Effector memory CD4-positive, alpha-beta T cell (primary cell): ENCODE measurements at regions not wholly inside any gene's neighbourhood (a gene's known extent, or its start where the extent isn't known, plus 50 kb on each side); places are given as distances from the start of the nearest gene placed in this dataset.

ENCODE experiments used
- DNase-seq, 3 donors: peaks; one replicate each; pipeline ENCODE4 v3.0.0-alpha.2; 2020
- H3K27ac ChIP-seq: 2 replicates; pipeline ENCODE4 v1.7.0; 2013; ENCODE audit warnings: mild to moderate bottlenecking, low read length, moderate library complexity; ENCODE audit not compliant: insufficient read depth, poor library complexity, severe bottlenecking
- H3K27me3 ChIP-seq: replicated peaks from 2 replicates; pipeline ENCODE4 v1.7.0; 2013; ENCODE audit warnings: mild to moderate bottlenecking, low read length; ENCODE audit not compliant: insufficient read depth, control insufficient read depth, poor library complexity, severe bottlenecking
- H3K36me3 ChIP-seq: 2 replicates; pipeline ENCODE4 v1.7.0; 2013; ENCODE audit warnings: mild to moderate bottlenecking, low read length, moderate library complexity; ENCODE audit not compliant: control insufficient read depth, insufficient read depth
- H3K4me1 ChIP-seq: 2 replicates; pipeline ENCODE4 v1.7.0; 2013; ENCODE audit warnings: low read length, mild to moderate bottlenecking; ENCODE audit not compliant: control insufficient read depth, insufficient read depth, poor library complexity, severe bottlenecking
- H3K4me3 ChIP-seq: 2 replicates; pipeline ENCODE4 v1.7.0; 2013; ENCODE audit warnings: low read length, low read depth, mild to moderate bottlenecking; ENCODE audit not compliant: insufficient read depth, poor library complexity, severe bottlenecking
- H3K9me3 ChIP-seq: 2 replicates; pipeline ENCODE4 v1.7.0; 2013; ENCODE audit warnings: mild to moderate bottlenecking, low read length, moderate library complexity; ENCODE audit not compliant: control insufficient read depth

DNA sequence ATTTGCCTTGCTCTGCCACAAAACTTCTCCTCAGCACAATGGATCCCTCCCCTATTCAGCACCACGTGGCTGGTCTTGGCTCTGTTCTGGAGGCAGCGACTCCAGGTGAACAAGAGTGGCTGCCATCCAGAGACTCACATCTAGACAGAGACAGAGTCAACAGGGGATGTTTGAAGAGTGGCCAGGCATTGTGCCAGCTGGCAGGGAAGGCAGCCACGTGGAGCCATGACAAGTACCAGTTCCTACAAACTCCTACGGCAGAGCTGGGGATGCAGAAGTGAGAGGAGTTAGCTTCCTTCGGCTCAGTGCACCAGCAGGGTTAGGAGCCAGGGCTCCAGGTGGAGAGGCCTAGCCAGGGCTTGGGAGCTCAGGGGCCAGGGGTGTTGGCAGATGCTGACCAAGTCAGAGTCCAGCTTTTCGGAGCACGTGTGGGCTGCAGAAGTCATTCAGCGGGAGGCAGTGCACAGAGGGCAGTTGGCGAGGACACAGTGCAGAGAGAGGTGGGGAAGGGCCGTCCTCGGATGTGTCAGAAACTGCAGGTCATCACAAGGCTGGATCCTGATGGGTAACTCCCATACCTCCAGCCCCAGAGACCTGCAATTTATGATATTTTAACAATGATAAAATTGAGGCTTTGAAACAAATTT, 171.7 kb upstream of the PDE10A start:
- DNase-seq, result no peak
- Histone ChIP-seq H3K9me3 (no peaks in the 10 kb centered on the region), H3K4me1 (no peaks in the 10 kb centered on the region), H3K27ac (no peak overlapping the region), H3K36me3 (no peaks in the 10 kb centered on the region), H3K4me3 (no peak overlapping the region), H3K27me3 (no peaks in the 10 kb centered on the region)

DNA sequence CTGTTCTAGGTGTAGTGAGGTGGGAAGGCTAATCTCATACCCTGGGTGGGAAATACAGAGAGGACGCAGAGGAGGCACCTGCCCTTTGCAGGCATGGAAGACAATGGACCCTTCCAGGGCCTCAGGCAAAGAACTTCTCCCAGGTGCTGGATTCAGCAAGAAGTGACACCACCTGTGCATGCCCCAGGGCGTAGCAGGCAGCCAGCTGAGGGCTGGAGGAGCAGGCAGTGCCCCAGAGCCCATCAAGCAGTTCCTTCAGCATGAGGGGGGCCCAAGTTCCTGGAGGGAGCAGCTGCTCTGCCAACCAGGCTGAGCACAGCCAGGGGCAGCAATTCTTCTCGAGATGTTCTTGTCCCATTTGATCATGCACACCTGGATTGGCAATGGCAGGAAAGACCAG, 170.3 kb upstream of the PDE10A start:
- H3K27ac ChIP-seq, result no peak overlapping the region
- no peaks in the 10 kb centered on the region for H3K4me1 ChIP-seq
- no peaks in the 10 kb centered on the region for H3K36me3 ChIP-seq
- DNase-seq, result no peak
- no peaks in the 10 kb centered on the region for H3K9me3 ChIP-seq
- no peak overlapping the region for H3K4me3 ChIP-seq
- H3K27me3 ChIP-seq, result no peaks in the 10 kb centered on the region

- no peaks in the 10 kb centered on the region for H3K27me3 ChIP-seq
Measured at GRCh38 chr6:165831812-165832510, 168.9 kb upstream of the PDE10A start.

GRCh38 chr6:165830761-165831160, 167.7 kb upstream of the PDE10A start:
- Histone ChIP-seq H3K27me3 (no peaks in the 10 kb centered on the region), H3K27ac (no peak overlapping the region), H3K4me1 (no peaks in the 10 kb centered on the region), H3K36me3 (no peaks in the 10 kb centered on the region), H3K9me3 (no peaks in the 10 kb centered on the region), H3K4me3 (no peak overlapping the region)
- no peak for DNase-seq

More at GRCh38 chr6:165831812-165832510, 168.9 kb upstream of the PDE10A start:
- Histone ChIP-seq H3K4me3 (no peak overlapping the region), H3K27ac (no peak overlapping the region), H3K36me3 (no peaks in the 10 kb centered on the region), H3K9me3 (no peaks in the 10 kb centered on the region), H3K4me1 (no peaks in the 10 kb centered on the region)
- no peak for DNase-seq

DNA sequence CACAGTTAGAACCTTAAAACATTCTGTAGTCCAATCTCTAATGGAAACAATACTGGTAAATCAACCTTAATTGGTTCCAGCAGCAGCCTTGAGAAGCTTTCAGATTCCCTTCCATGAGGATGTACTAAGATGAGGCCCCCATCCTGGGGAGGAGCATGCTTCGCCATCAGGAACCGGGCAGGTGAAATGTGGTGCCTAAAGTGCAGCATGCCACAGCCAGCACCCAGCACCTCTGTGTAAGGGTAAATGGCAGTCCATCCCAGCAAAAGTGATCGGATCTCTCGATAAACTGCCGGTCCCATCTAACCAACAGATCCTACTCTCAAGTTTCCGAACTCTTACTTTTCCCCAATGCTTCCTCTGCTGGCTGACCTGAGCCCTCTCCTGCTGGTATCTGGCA, 166.3 kb upstream of the PDE10A start:
- no peak for DNase-seq
- Histone ChIP-seq H3K4me3 (no peak overlapping the region), H3K27ac (no peak overlapping the region), H3K4me1 (no peaks in the 10 kb centered on the region), H3K27me3 (no peaks in the 10 kb centered on the region), H3K9me3 (no peaks in the 10 kb centered on the region), H3K36me3 (no peaks in the 10 kb centered on the region)

- Histone ChIP-seq H3K4me3 (no peak overlapping the region), H3K4me1 (no peaks in the 10 kb centered on the region), H3K36me3 (no peaks in the 10 kb centered on the region), H3K9me3 (no peaks in the 10 kb centered on the region), H3K27ac (no peak overlapping the region), H3K27me3 (no peaks in the 10 kb centered on the region)
- DNase-seq, result no peak
Measured at GRCh38 chr6:165827190-165827518, 164.1 kb upstream of the PDE10A start.

DNA sequence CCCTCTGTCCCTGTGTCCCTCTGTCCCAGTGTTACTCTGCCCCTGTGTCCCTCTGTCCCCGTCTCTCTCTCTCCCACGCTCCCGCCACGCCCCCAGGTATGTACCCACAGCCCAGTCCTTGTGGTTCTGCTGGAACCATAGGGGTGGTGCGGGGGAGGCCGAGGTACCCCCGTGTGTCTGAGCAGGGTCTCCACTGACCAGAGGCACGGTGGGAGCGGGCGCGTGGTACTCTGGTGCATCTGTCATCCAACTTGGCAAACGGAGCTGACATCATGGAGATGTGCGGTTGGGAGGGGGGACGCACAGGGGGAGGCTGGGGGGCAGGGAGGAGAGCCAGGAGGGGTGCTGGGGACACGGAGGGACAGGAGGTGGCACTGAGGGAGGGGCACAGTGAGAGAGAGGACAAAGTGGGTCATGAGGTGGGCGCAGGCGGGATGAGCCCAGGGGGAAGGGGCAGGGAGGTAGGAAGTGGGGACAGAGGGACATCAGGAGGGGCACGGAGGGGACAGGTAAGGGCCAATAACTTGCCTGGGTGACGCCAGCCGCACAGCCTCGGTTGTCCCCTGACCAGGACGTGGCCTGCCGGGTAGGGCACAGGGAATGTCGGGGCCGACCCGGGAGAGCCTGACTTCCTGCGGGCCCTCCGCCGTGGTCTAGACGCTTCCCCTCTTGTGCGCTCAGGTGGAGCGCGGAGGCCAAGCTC, 163.6 kb upstream of the PDE10A start:
- no peaks in the 10 kb centered on the region for H3K9me3 ChIP-seq
- no peaks in the 10 kb centered on the region for H3K4me1 ChIP-seq
- H3K4me3 ChIP-seq, result no peak overlapping the region
- no peak overlapping the region for H3K27ac ChIP-seq
- no peak for DNase-seq
- no peaks in the 10 kb centered on the region for H3K36me3 ChIP-seq
- H3K27me3 ChIP-seq, result no peaks in the 10 kb centered on the region

DNA sequence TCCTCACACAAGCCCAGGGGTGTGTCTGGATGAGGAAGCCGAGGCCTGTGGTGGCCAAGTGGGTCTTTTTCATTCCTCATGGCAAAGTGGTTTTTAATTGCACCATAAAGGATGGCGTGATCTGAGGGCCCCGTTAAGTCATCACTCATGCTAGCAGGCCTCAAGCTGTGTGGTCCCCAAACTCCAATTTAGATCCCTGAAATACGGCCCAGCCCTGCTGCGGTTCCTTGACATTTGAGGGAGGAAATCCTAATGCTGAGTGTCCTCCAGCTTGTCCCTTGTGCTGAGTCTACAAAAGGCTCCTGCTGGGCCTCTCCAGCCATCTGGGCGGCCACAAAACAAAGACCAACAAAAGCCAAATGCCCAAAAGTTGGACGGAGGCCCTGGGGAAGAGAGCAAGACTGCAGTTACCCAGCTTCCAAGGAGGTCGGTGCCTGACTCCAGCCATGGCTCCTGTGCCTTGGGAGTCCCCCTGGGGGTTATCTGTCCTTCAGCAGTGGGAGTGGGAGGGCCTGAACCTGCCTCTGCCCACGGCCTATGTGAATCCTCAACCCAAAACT, 162.3 kb upstream of the PDE10A start:
- H3K27me3 ChIP-seq, result no peaks in the 10 kb centered on the region
- H3K9me3 ChIP-seq, result no peaks in the 10 kb centered on the region
- no peak for DNase-seq
- H3K27ac ChIP-seq, result no peak overlapping the region
- H3K36me3 ChIP-seq, result no peaks in the 10 kb centered on the region
- H3K4me3 ChIP-seq, result no peak overlapping the region
- H3K4me1 ChIP-seq, result no peaks in the 10 kb centered on the region

DNA sequence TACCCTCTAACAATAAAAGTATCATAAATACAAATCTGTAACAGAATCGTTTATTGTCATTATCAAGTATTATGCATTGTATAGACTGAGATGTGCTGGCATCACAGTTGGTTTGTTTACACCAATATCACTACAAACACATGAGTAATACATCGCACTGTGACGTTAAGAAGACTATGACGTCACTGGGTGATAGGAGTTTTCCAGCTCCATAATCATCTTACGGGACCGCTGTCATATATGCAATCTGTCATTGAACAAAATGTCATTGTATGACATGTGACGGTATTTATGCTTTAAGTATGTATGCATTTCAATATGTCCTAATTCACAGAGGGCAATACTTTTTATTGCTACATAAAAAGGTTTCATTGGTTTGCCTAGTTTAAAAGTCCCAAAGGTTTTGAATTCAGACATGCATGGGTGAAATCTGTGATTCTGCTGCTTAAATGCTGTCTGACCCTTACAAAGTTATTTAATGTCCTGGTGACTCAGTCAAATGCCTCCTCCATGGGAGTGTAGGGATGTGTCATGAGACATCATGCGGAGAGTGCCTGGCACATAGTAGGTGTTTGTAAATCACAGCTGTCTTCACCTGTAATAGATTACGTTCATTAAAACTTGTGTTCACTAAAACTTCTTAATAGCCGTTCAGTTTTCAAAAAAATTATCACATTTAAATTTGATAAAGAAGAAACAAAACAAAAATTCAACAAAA, 160.7 kb upstream of the PDE10A start:
- no peaks in the 10 kb centered on the region for H3K36me3 ChIP-seq
- no peaks in the 10 kb centered on the region for H3K27me3 ChIP-seq
- no peaks in the 10 kb centered on the region for H3K9me3 ChIP-seq

More for the DNA sequence above, 160.7 kb upstream of the PDE10A start:
- no peak overlapping the region for H3K27ac ChIP-seq
- no peaks in the 10 kb centered on the region for H3K4me1 ChIP-seq
- no peak for DNase-seq
- no peak overlapping the region for H3K4me3 ChIP-seq
